ENCODE measurements at regions not wholly inside any gene's neighbourhood (a gene's known extent, or its start where the extent isn't known, plus 50 kb on each side); places are given as distances from the start of the nearest gene placed in this dataset.

GRCh38 chrX:39910651-39911050 is 187.1 kb downstream of the BCOR start:
- H3K4me3 Mint-ChIP-seq: no peak overlapping the region
- H3K36me3 Mint-ChIP-seq (ENCODE audit: low read depth): no peaks in the 10 kb centered on the region
- TF ChIP-seq, protein P1, sequence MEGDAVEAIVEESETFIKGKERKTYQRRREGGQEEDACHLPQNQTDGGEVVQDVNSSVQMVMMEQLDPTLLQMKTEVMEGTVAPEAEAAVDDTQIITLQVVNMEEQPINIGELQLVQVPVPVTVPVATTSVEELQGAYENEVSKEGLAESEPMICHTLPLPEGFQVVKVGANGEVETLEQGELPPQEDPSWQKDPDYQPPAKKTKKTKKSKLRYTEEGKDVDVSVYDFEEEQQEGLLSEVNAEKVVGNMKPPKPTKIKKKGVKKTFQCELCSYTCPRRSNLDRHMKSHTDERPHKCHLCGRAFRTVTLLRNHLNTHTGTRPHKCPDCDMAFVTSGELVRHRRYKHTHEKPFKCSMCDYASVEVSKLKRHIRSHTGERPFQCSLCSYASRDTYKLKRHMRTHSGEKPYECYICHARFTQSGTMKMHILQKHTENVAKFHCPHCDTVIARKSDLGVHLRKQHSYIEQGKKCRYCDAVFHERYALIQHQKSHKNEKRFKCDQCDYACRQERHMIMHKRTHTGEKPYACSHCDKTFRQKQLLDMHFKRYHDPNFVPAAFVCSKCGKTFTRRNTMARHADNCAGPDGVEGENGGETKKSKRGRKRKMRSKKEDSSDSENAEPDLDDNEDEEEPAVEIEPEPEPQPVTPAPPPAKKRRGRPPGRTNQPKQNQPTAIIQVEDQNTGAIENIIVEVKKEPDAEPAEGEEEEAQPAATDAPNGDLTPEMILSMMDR (IDR thresholded peaks at IDR 0.05; ENCODE audit: unreplicated experiment in 3 of 3): no peak
- H3K27ac Mint-ChIP-seq: peak overlapping the region in 1 of 3 experiments; percentile 54
- peaks cover 10% of the 10 kb centered on the region for H3K9me3 Mint-ChIP-seq
- H3K4me1 Mint-ChIP-seq: peaks cover 33% of the 10 kb centered on the region
- peaks cover 21% of the 10 kb centered on the region for H3K27me3 Mint-ChIP-seq (ENCODE audit: low read depth)

GRCh38 chrX:39911278-39911897 is 186.4 kb downstream of the BCOR start:
- H3K27me3 Mint-ChIP-seq (ENCODE audit: low read depth): peaks cover 21% of the 10 kb centered on the region
- peak overlapping the region in 1 of 3 experiments; percentile 43 for H3K27ac Mint-ChIP-seq
- TF ChIP-seq, protein P1 (IDR thresholded peaks at IDR 0.05; ENCODE audit: unreplicated experiment in 3 of 3): no peak
- H3K4me1 Mint-ChIP-seq: peaks cover 25% of the 10 kb centered on the region
- H3K36me3 Mint-ChIP-seq (ENCODE audit: low read depth): no peaks in the 10 kb centered on the region
- H3K9me3 Mint-ChIP-seq: peaks cover 10% of the 10 kb centered on the region
- H3K4me3 Mint-ChIP-seq: no peak overlapping the region

DNA sequence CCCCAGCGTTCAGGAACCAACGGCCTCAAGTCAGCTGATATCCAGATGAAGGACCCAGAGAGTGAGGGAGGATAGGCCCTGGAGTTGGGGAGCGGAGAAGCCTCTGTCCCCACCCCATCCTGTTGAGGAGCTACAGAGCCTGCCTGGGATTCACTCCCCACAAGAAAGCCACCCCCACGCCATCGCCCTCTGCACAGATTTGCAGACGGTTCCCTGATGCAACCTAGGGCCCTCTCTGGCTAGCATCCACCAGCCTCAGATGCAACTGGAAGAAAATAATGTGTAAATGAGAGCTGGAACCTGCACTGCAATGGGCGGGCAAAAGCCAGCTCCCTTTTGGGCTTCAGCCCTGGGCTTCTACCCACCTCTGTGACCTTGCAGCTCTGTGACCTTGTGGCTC is 185.6 kb downstream of the BCOR start:
- Mint-ChIP-seq H3K4me1 (peaks cover 21% of the 10 kb centered on the region), H3K9me3 (peaks cover 10% of the 10 kb centered on the region), H3K4me3 (no peak overlapping the region), H3K27me3 (ENCODE audit: low read depth) (peaks cover 17% of the 10 kb centered on the region), H3K36me3 (ENCODE audit: low read depth) (no peaks in the 10 kb centered on the region), H3K27ac (peak overlapping the region in 1 of 3 experiments; percentile 43)
- TF ChIP-seq, protein P1 (IDR thresholded peaks at IDR 0.05; ENCODE audit: unreplicated experiment in 3 of 3): no peak

- no peak overlapping the region for H3K27ac Mint-ChIP-seq
- H3K4me1 Mint-ChIP-seq: peaks cover under 1% of the 10 kb centered on the region
- TF ChIP-seq, protein P1 (IDR thresholded peaks at IDR 0.05; ENCODE audit: unreplicated experiment in 3 of 3): no peak
- H3K4me3 Mint-ChIP-seq: no peak overlapping the region
- peaks cover 13% of the 10 kb centered on the region for H3K9me3 Mint-ChIP-seq
- H3K27me3 Mint-ChIP-seq (ENCODE audit: low read depth): peaks cover 13% of the 10 kb centered on the region
- H3K36me3 Mint-ChIP-seq (ENCODE audit: low read depth): no peaks in the 10 kb centered on the region
These were observed 182.7 kb downstream of the BCOR start for GRCh38 chrX:39915081-39915480.

GRCh38 chrX:39915596-39915995 is 182.2 kb downstream of the BCOR start:
- H3K36me3 Mint-ChIP-seq (ENCODE audit: low read depth): no peaks in the 10 kb centered on the region
- H3K9me3 Mint-ChIP-seq: peaks cover 13% of the 10 kb centered on the region
- H3K4me1 Mint-ChIP-seq: no peaks in the 10 kb centered on the region
- TF ChIP-seq, protein P1 (IDR thresholded peaks at IDR 0.05; ENCODE audit: unreplicated experiment in 3 of 3): no peak
- H3K27me3 Mint-ChIP-seq (ENCODE audit: low read depth): peaks cover 13% of the 10 kb centered on the region
- H3K27ac Mint-ChIP-seq: no peak overlapping the region
- no peak overlapping the region for H3K4me3 Mint-ChIP-seq

- Mint-ChIP-seq H3K27ac (no peak overlapping the region), H3K4me3 (no peak overlapping the region), H3K27me3 (ENCODE audit: low read depth) (peaks cover 16% of the 10 kb centered on the region), H3K9me3 (peaks cover 4% of the 10 kb centered on the region), H3K4me1 (no peaks in the 10 kb centered on the region), H3K36me3 (ENCODE audit: low read depth) (no peaks in the 10 kb centered on the region)
- TF ChIP-seq, protein P1 (IDR thresholded peaks at IDR 0.05; ENCODE audit: unreplicated experiment in 3 of 3): no peak
These were observed 175.9 kb downstream of the BCOR start for GRCh38 chrX:39921838-39922237.

Data from nephron (organoid).